HepG2 (cell line): ENCODE measurements at regions not wholly inside any gene's neighbourhood (a gene's known extent, or its start where the extent isn't known, plus 50 kb on each side); places are given as distances from the start of the nearest gene placed in this dataset.
A peak's percentile ranks its signal among the peaks of the same experiment; 100 is the strongest.

Source experiments
- ATAC-seq: fragments of 200-7000 bp; cut with Tn5 transposase; 3 replicates; pipeline ENCODE4 v1.9.1; 2020; ENCODE audit warnings: mild to moderate bottlenecking, moderate library complexity
- BruUV-seq: library from RNA; stranded (reverse); fragments of 400-500 nt; replicated peaks from 2 replicates; lab custom pipeline; 2021; lab: Mats Ljungman, UMichigan
- CTCF ChIA-PET: fragments of 300-600 bp; formaldehyde crosslinking; extraction: SDS; loops from one replicate; lab custom pipeline; 2021; ENCODE audit warnings: low total read pairs, inconsistent platforms, low intra/inter-chr PET ratio; lab: Yijun Ruan, JAX
- POLR2A ChIA-PET: fragments of 350-600 bp; sonication (Branson Sonifier 250); formaldehyde crosslinking; loops from one replicate; lab custom pipeline; 2020; ENCODE audit warnings: antibody characterized with exemption, inconsistent platforms; lab: Yijun Ruan, JAX
- DNase-seq: peaks from one replicate; pipeline ENCODE4 v3.0.0-alpha.2; 2015; ENCODE audit warnings: low spot score
- FAIRE-seq: peaks from 3 replicates; lab custom pipeline; 2011; peaks lifted over from hg19 to GRCh38; lab: Jason Lieb, UNC
- H2AFZ ChIP-seq: one replicate; pipeline ENCODE4 v1.6.1; 2011; ENCODE audit warnings: low read length, inconsistent platforms
- H3K27ac ChIP-seq: fragments of 300-600 bp; 3 replicates; pipeline ENCODE4 v1.8.0; 2011; ENCODE audit warnings: mixed run types, mild to moderate bottlenecking, mixed read lengths, low read length, inconsistent platforms; ENCODE audit not compliant: insufficient read depth; ENCODE audit errors: extremely low read length
- H3K27me3 ChIP-seq, 2 experiments: fragments of 200-600 bp in 1 of 2; 2 replicates in 1 of 2; 3 replicates in 1 of 2; pipeline versions ENCODE4 v1.6.0 to v1.8.0; 2011; ENCODE audit warnings: low read length in 2 of 2, mild to moderate bottlenecking in 2 of 2, moderate library complexity in 2 of 2, inconsistent platforms in 1 of 2; ENCODE audit not compliant: insufficient read depth in 2 of 2, control insufficient read depth in 1 of 2
- H3K36me3 ChIP-seq, 2 experiments: fragments of 200-600 bp in 1 of 2; replicated peaks in 1 of 2; 2 replicates in 1 of 2; 3 replicates in 1 of 2; pipeline versions ENCODE4 v1.5.1 to v1.8.0; 2011; ENCODE audit warnings: low read length in 2 of 2, inconsistent platforms in 1 of 2; ENCODE audit not compliant: insufficient read depth in 2 of 2, control insufficient read depth in 1 of 2
- H3K4me1 ChIP-seq: 2 replicates; pipeline ENCODE4 v1.5.1; 2012; ENCODE audit warnings: low read length, inconsistent platforms; ENCODE audit not compliant: insufficient read depth
- H3K4me2 ChIP-seq: 2 replicates; pipeline ENCODE4 v1.6.0; 2011; ENCODE audit warnings: low read depth, low read length, inconsistent platforms
- H3K4me3 ChIP-seq, 3 experiments: fragments of 200-600 bp in 1 of 3; sonication (generic), shearing (Covaris generic) in 1 of 3; replicated peaks in 1 of 3; 2 replicates each; pipeline ENCODE4 v1.5.1; 2011 to 2016; ENCODE audit warnings: low read length in 3 of 3, inconsistent platforms in 2 of 3, low read depth in 2 of 3, mild to moderate bottlenecking in 2 of 3, control low read depth in 1 of 3, mixed read lengths in 1 of 3; ENCODE audit not compliant: insufficient read depth in 1 of 3
- H3K79me2 ChIP-seq: one replicate; pipeline ENCODE4 v1.6.1; 2011; ENCODE audit warnings: low read length, inconsistent platforms; ENCODE audit not compliant: insufficient read depth
- H3K9ac ChIP-seq: 2 replicates; pipeline ENCODE4 v1.6.0; 2011; ENCODE audit warnings: mild to moderate bottlenecking, low read depth, low read length, inconsistent platforms; ENCODE audit not compliant: insufficient read depth
- H3K9me3 ChIP-seq: 2 replicates; pipeline ENCODE4 v1.5.1; 2012; ENCODE audit warnings: mild to moderate bottlenecking, low read length
- H4K20me1 ChIP-seq: 2 replicates; pipeline ENCODE4 v1.6.0; 2011; ENCODE audit warnings: inconsistent platforms, mild to moderate bottlenecking, low read length, moderate library complexity; ENCODE audit not compliant: insufficient read depth
- ATF7 ChIP-seq, 2 experiments: fragments of 450-650 bp in 1 of 2; sonication (generic) in 1 of 2; formaldehyde crosslinking in 1 of 2; IDR thresholded peaks; 2 replicates each; pipeline versions ENCODE4 v1.4.0 to v1.6.1; 2016 to 2020; ENCODE audit warnings: antibody characterized with exemption in 1 of 2, mild to moderate bottlenecking in 1 of 2, missing genetic modification reagents in 1 of 2
- CREB1 ChIP-seq, 2 experiments: fragments of 450-650 bp in 1 of 2; IDR thresholded peaks; 2 replicates each; pipeline ENCODE4 v1.6.1; 2016 to 2017; ENCODE audit warnings: control low read depth in 1 of 2, mild to moderate bottlenecking in 1 of 2, missing compliant biosample characterization in 1 of 2, missing genetic modification characterization in 1 of 2
- JDP2 ChIP-seq: sonication (generic); formaldehyde crosslinking; IDR thresholded peaks from 2 replicates; pipeline ENCODE4 v1.8.1; 2022; ENCODE audit warnings: missing genetic modification reagents, borderline replicate concordance
- KDM1A ChIP-seq: IDR thresholded peaks from 2 replicates; pipeline ENCODE4 v1.6.1; 2016; ENCODE audit warnings: missing compliant biosample characterization
- MAFF ChIP-seq: IDR thresholded peaks from 2 replicates; pipeline ENCODE4 v1.6.1; 2011; ENCODE audit warnings: low read depth, low read length, improper control_type of control experiment
- MLXIP ChIP-seq: sonication (generic); formaldehyde crosslinking; IDR thresholded peaks from 2 replicates; pipeline ENCODE4 v1.9.0; 2021; ENCODE audit warnings: missing genetic modification reagents, borderline replicate concordance
- NFIB ChIP-seq: sonication (generic); formaldehyde crosslinking; IDR thresholded peaks from 2 replicates; pipeline ENCODE4 v1.9.0; 2021; ENCODE audit warnings: missing genetic modification reagents, mild to moderate bottlenecking, borderline replicate concordance
- SATB2 ChIP-seq: sonication (generic); formaldehyde crosslinking; IDR thresholded peaks from 2 replicates; pipeline ENCODE4 v1.5.0; 2020; ENCODE audit warnings: missing genetic modification reagents
- SIN3A ChIP-seq: IDR thresholded peaks from 2 replicates; pipeline ENCODE4 v1.6.1; 2011; ENCODE audit warnings: low read depth, mild to moderate bottlenecking, control low read depth, low read length, borderline replicate concordance
- ZBTB1 ChIP-seq: sonication (generic); formaldehyde crosslinking; IDR thresholded peaks from 2 replicates; pipeline ENCODE4 v1.4.0; 2020; ENCODE audit warnings: missing genetic modification reagents, borderline replicate concordance
- ZBTB26 ChIP-seq: IDR thresholded peaks from 2 replicates; pipeline ENCODE4 v1.6.1; 2016; ENCODE audit warnings: missing compliant biosample characterization, missing genetic modification reagents, borderline replicate concordance
- ZKSCAN1 ChIP-seq: fragments of 150-350 bp; IDR thresholded peaks from 2 replicates; pipeline ENCODE4 v1.6.1; 2014; ENCODE audit warnings: low read length
- ZNF441 ChIP-seq: sonication (generic); formaldehyde crosslinking; IDR thresholded peaks from 2 replicates; pipeline ENCODE4 v1.7.0; 2021; ENCODE audit warnings: missing genetic modification reagents, borderline replicate concordance
- ZNF589 ChIP-seq: sonication (generic); formaldehyde crosslinking; conservative IDR thresholded peaks from 2 replicates; pipeline ENCODE4 v1.8.0; 2022; ENCODE audit warnings: mild to moderate bottlenecking, moderate library complexity, missing genetic modification reagents
- ZNF766 ChIP-seq: sonication (generic); formaldehyde crosslinking; IDR thresholded peaks from 2 replicates; pipeline ENCODE4 v1.5.0; 2020; ENCODE audit warnings: missing genetic modification reagents, borderline replicate concordance
- WGBS: methylation state at CpG from one replicate; pipeline ENCODE4 v1.1.6; 2017; ENCODE audit warnings: low lambda C conversion rate; 5-methylcytosine and 5-hydroxymethylcytosine counted together
- in situ Hi-C: cut with HindIII; loops from 2 replicates; pipeline ENCODE4 v1.10.0; 2017; ENCODE audit warnings: low pct_unique_long_range_greater_than_20kb; ENCODE audit not compliant: extremely low pct_ligation_motif_present
- intact Hi-C: fragments of 100-400 bp; cut with micrococcal nuclease; formaldehyde crosslinking; loops from one replicate; pipeline ENCODE4 v1.10.0; 2022; ENCODE audit not compliant: unreplicated experiment

GRCh38 chr2:238699307-238700116 lies 148.4 kb upstream of the TWIST2 start (continued):
- TF ChIP-seq MLXIP (CRISPR knock-in tag) (no peak), KDM1A (CRISPR knock-in tag) (no peak), SATB2 (CRISPR knock-in tag) (no peak), ZBTB1 (CRISPR knock-in tag) (no peak), NFIB (CRISPR knock-in tag) (no peak), SIN3A (no peak)
- TF ChIP-seq, all 625 proteins: peak for 0

- intact Hi-C loops: no loop called here
- FAIRE-seq (no peak), ATAC-seq (no peak), DNase-seq (no peak)
- H3K4me2 ChIP-seq: no peak overlapping the region
- ChIA-PET POLR2A (no interaction called here), CTCF (no interaction called here)
- 0 out of 2 replicates have a peak, but pooled peaks cover 7% of the 10 kb centered on the region for H3K4me1 ChIP-seq
- no peaks in the 10 kb centered on the region for H3K79me2 ChIP-seq
- TF ChIP-seq ZKSCAN1 (no peak), ATF7 (IDR thresholded peaks at IDR 0.05) (peak; percentile 86), ATF7 (CRISPR knock-in tag; IDR thresholded peaks at IDR 0.05) (no peak), JDP2 (CRISPR knock-in tag) (no peak), ZNF766 (no peak), ZBTB26 (no peak), MAFF (0 out of 2 replicates have a peak, but pooled peaks have one; percentile 13), CREB1 (IDR thresholded peaks at IDR 0.05) (peak; percentile 54), CREB1 (CRISPR knock-in tag; IDR thresholded peaks at IDR 0.05) (no peak), ZNF441 (CRISPR knock-in tag) (no peak), ZNF589 (CRISPR knock-in tag) (no peak)
- WGBS: 30% methylated on average over 7 of the region's 11 CpGs
- in situ Hi-C loops: no loop called here
- H3K4me3 ChIP-seq: no peak overlapping the region
- H3K36me3 ChIP-seq: no peaks in the 10 kb centered on the region
- H4K20me1 ChIP-seq: no peaks in the 10 kb centered on the region
- no peak overlapping the region for H3K27ac ChIP-seq
- BruUV-seq: no TSS peak
- peaks cover 0 to 53% of the 10 kb centered on the region in 2 experiments; a peak in 4 of 5 replicates for H3K27me3 ChIP-seq
- no peak overlapping the region for H3K9ac ChIP-seq
- H3K9me3 ChIP-seq: no peaks in the 10 kb centered on the region
- no peak overlapping the region for H2AFZ ChIP-seq
These were observed 147.8 kb upstream of the TWIST2 start for GRCh38 chr2:238700117-238700457.
